ENCODE measurements at regions not wholly inside any gene's neighbourhood (a gene's known extent, or its start where the extent isn't known, plus 50 kb on each side); places are given as distances from the start of the nearest gene placed in this dataset.

GRCh38 chr9:79287708-79288290 is 284.0 kb upstream of the TLE4 start:
- no peak for TF ChIP-seq CTCF (IDR thresholded peaks at IDR 0.05)

GRCh38 chr9:79289856-79290255 is 281.9 kb upstream of the TLE4 start:
- TF ChIP-seq CTCF (IDR thresholded peaks at IDR 0.05): no peak
- intact Hi-C loops (cut with DNase I): no loop called here
- Histone ChIP-seq H3K4me1 (no peaks in the 10 kb centered on the region), H3K9me3 (no peaks in the 10 kb centered on the region), H3K27ac (no peak overlapping the region), H3K4me3 (no peak overlapping the region), H3K27me3 (no peaks in the 10 kb centered on the region), H3K36me3 (no peaks in the 10 kb centered on the region)
- DNase-seq (no peak), ATAC-seq (no peak)

More at GRCh38 chr9:79287708-79288290, 284.0 kb upstream of the TLE4 start:
- Histone ChIP-seq H3K27me3 (no peaks in the 10 kb centered on the region), H3K36me3 (no peaks in the 10 kb centered on the region), H3K9me3 (no peaks in the 10 kb centered on the region), H3K4me1 (no peaks in the 10 kb centered on the region), H3K27ac (no peak overlapping the region), H3K4me3 (no peak overlapping the region)
- DNase-seq: no peak
- no peak for ATAC-seq
- intact Hi-C loops (cut with DNase I): no loop called here

- DNase-seq: no peak
- H3K27ac ChIP-seq: no peak overlapping the region
- H3K27me3 ChIP-seq: no peaks in the 10 kb centered on the region
- no peak overlapping the region for H3K4me3 ChIP-seq
- no peaks in the 10 kb centered on the region for H3K9me3 ChIP-seq
- H3K4me1 ChIP-seq: no peaks in the 10 kb centered on the region
- TF ChIP-seq CTCF (IDR thresholded peaks at IDR 0.05): no peak
- no peak for ATAC-seq
- intact Hi-C loops (cut with DNase I): no loop called here
- no peaks in the 10 kb centered on the region for H3K36me3 ChIP-seq
Observed at GRCh38 chr9:79292731-79293280, 279.0 kb upstream of the TLE4 start.

GRCh38 chr9:79300068-79300467 is 271.7 kb upstream of the TLE4 start:
- H3K4me1 ChIP-seq: no peaks in the 10 kb centered on the region
- intact Hi-C loops (cut with DNase I): no loop called here

GRCh38 chr9:79301085-79301484 is 270.7 kb upstream of the TLE4 start:
- ATAC-seq: no peak
- Histone ChIP-seq H3K36me3 (no peaks in the 10 kb centered on the region), H3K27me3 (no peaks in the 10 kb centered on the region), H3K27ac (no peak overlapping the region), H3K9me3 (no peaks in the 10 kb centered on the region), H3K4me3 (no peak overlapping the region), H3K4me1 (no peaks in the 10 kb centered on the region)
- intact Hi-C loops (cut with DNase I): no loop called here
- TF ChIP-seq CTCF (IDR thresholded peaks at IDR 0.05): no peak
- DNase-seq: no peak

More at GRCh38 chr9:79300068-79300467, 271.7 kb upstream of the TLE4 start:
- Histone ChIP-seq H3K9me3 (no peaks in the 10 kb centered on the region), H3K36me3 (no peaks in the 10 kb centered on the region), H3K27me3 (no peaks in the 10 kb centered on the region), H3K4me3 (no peak overlapping the region), H3K27ac (no peak overlapping the region)
- DNase-seq (no peak), ATAC-seq (no peak)
- no peak for TF ChIP-seq CTCF (IDR thresholded peaks at IDR 0.05)

Measured in upper lobe of right lung (tissue), 1 donor.